DND-41 (cell line): ENCODE measurements at regions not wholly inside any gene's neighbourhood (a gene's known extent, or its start where the extent isn't known, plus 50 kb on each side); places are given as distances from the start of the nearest gene placed in this dataset.

Source experiments
- ATAC-seq: fragments of 200-7000 bp; cut with Tn5 transposase; 3 replicates; pipeline ENCODE4 v1.9.1; 2021; ENCODE audit warnings: low read depth; ENCODE audit not compliant: insufficient read depth
- DNase-seq: peaks from one replicate; pipeline ENCODE4 v3.0.0-alpha.2; 2020
- H2AFZ ChIP-seq: 2 replicates; pipeline ENCODE4 v1.6.0; 2012; ENCODE audit warnings: low read depth, low read length
- H3K27ac ChIP-seq: 2 replicates; pipeline ENCODE4 v1.5.1; 2012; ENCODE audit warnings: low read length, inconsistent platforms
- H3K27me3 ChIP-seq: fragments of 200-600 bp; sonication (generic); 2 replicates; pipeline ENCODE4 v1.6.0; 2012; ENCODE audit warnings: low read length, mild to moderate bottlenecking, inconsistent platforms; ENCODE audit not compliant: insufficient read depth, poor library complexity
- H3K36me3 ChIP-seq: 2 replicates; pipeline ENCODE4 v1.5.1; 2012; ENCODE audit warnings: low read length, inconsistent platforms; ENCODE audit not compliant: insufficient read depth
- H3K4me1 ChIP-seq: 2 replicates; pipeline ENCODE4 v1.5.1; 2012; ENCODE audit warnings: mild to moderate bottlenecking, low read length; ENCODE audit not compliant: insufficient read depth
- H3K4me2 ChIP-seq: 2 replicates; pipeline ENCODE4 v1.6.0; 2012; ENCODE audit warnings: mild to moderate bottlenecking, moderate library complexity, low read length, inconsistent platforms; ENCODE audit not compliant: insufficient read depth
- H3K4me3 ChIP-seq, 2 experiments: fragments of 200-600 bp in 1 of 2; shearing (Covaris generic) in 1 of 2; 2 replicates each; pipeline ENCODE4 v1.5.1; 2012 to 2016; ENCODE audit warnings: inconsistent platforms in 2 of 2, low read length in 2 of 2, mild to moderate bottlenecking in 2 of 2, low read depth in 1 of 2, moderate library complexity in 1 of 2
- H3K79me2 ChIP-seq: 2 replicates; pipeline ENCODE4 v1.6.0; 2012; ENCODE audit warnings: low read length, inconsistent platforms; ENCODE audit not compliant: insufficient read depth
- H3K9ac ChIP-seq: 2 replicates; pipeline ENCODE4 v1.6.0; 2012; ENCODE audit warnings: low read depth, mild to moderate bottlenecking, inconsistent platforms, low read length, moderate library complexity
- H3K9me3 ChIP-seq: 2 replicates; pipeline ENCODE4 v1.5.1; 2012; ENCODE audit warnings: low read length, moderate library complexity, mild to moderate bottlenecking, inconsistent platforms; ENCODE audit not compliant: insufficient read depth, severe bottlenecking
- H4K20me1 ChIP-seq: 2 replicates; pipeline ENCODE4 v1.6.0; 2012; ENCODE audit warnings: low read length; ENCODE audit not compliant: insufficient read depth
- CTCF ChIP-seq: IDR thresholded peaks from 2 replicates; pipeline ENCODE4 v1.5.1; 2012; ENCODE audit warnings: borderline replicate concordance, low read length, moderate library complexity, mild to moderate bottlenecking; ENCODE audit not compliant: poor library complexity, severe bottlenecking; ENCODE audit errors: extremely low read depth
- EZH2 ChIP-seq: IDR thresholded peaks from 3 replicates; pipeline ENCODE4 v1.6.1; 2012; ENCODE audit warnings: borderline replicate concordance, low read depth, mild to moderate bottlenecking, moderate library complexity, low read length, inconsistent platforms; ENCODE audit not compliant: severe bottlenecking

GRCh38 chr14:98945611-98946570 lies 326.1 kb downstream of the BCL11B start:
- Histone ChIP-seq H4K20me1 (no peaks in the 10 kb centered on the region), H3K4me2 (no peak overlapping the region), H3K36me3 (no peaks in the 10 kb centered on the region), H3K9ac (no peak overlapping the region), H2AFZ (no peak overlapping the region), H3K4me3 (no peak overlapping the region), H3K79me2 (no peaks in the 10 kb centered on the region), H3K27ac (no peak overlapping the region), H3K27me3 (no peaks in the 10 kb centered on the region), H3K9me3 (no peaks in the 10 kb centered on the region), H3K4me1 (peaks cover 2% of the 10 kb centered on the region; the same call in 1 of the 2 replicates)
- DNase-seq, result no peak
- TF ChIP-seq EZH2 (no peak), CTCF (no peak)
- ATAC-seq, result no peak

GRCh38 chr14:98946940-98947339 lies 325.1 kb downstream of the BCL11B start:
- DNase-seq (no peak), ATAC-seq (no peak)
- H3K27me3 ChIP-seq, result no peaks in the 10 kb centered on the region
- no peak overlapping the region for H3K9ac ChIP-seq
- no peaks in the 10 kb centered on the region for H3K9me3 ChIP-seq
- H3K4me2 ChIP-seq, result no peak overlapping the region
- H3K27ac ChIP-seq, result no peak overlapping the region
- H4K20me1 ChIP-seq, result no peaks in the 10 kb centered on the region
- H3K36me3 ChIP-seq, result no peaks in the 10 kb centered on the region
- H3K4me1 ChIP-seq, result peaks cover 2% of the 10 kb centered on the region; the same call in 1 of the 2 replicates
- no peak overlapping the region for H3K4me3 ChIP-seq
- no peak overlapping the region for H2AFZ ChIP-seq
- H3K79me2 ChIP-seq, result no peaks in the 10 kb centered on the region
- TF ChIP-seq CTCF, result no peak
- no peak for TF ChIP-seq EZH2

GRCh38 chr14:98947911-98948595 lies 323.9 kb downstream of the BCL11B start:
- no peak for TF ChIP-seq CTCF
- no peak for ATAC-seq
- H3K4me1 ChIP-seq, result peaks cover 2% of the 10 kb centered on the region; the same call in 1 of the 2 replicates

More at GRCh38 chr14:98947911-98948595, 323.9 kb downstream of the BCL11B start:
- H3K4me3 ChIP-seq, result no peak overlapping the region
- no peak overlapping the region for H3K9ac ChIP-seq
- no peak overlapping the region for H2AFZ ChIP-seq
- H4K20me1 ChIP-seq, result no peaks in the 10 kb centered on the region
- no peaks in the 10 kb centered on the region for H3K79me2 ChIP-seq
- H3K36me3 ChIP-seq, result no peaks in the 10 kb centered on the region
- no peaks in the 10 kb centered on the region for H3K27me3 ChIP-seq
- 0 out of 2 replicates have a peak overlapping the region, but pooled peaks have one; percentile 20 for H3K27ac ChIP-seq
- DNase-seq, result no peak
- H3K4me2 ChIP-seq, result no peak overlapping the region
- H3K9me3 ChIP-seq, result no peaks in the 10 kb centered on the region
